Testis (tissue), 2 donors: ENCODE measurements at regions not wholly inside any gene's neighbourhood (a gene's known extent, or its start where the extent isn't known, plus 50 kb on each side); places are given as distances from the start of the nearest gene placed in this dataset.

ENCODE experiments used
- DNase-seq: peaks from one replicate; pipeline ENCODE4 v3.0.0-alpha.2; 2019
- H3K27ac ChIP-seq, 2 donors: fragments of 200-600 bp; sonication (generic); one replicate each; pipeline ENCODE4 v1.5.1; 2019
- H3K27me3 ChIP-seq: fragments of 200-600 bp; sonication (generic); one replicate; pipeline ENCODE4 v1.5.1; 2019
- H3K36me3 ChIP-seq: fragments of 200-600 bp; sonication (generic); one replicate; pipeline ENCODE4 v1.5.1; 2017; ENCODE audit warnings: low read depth; ENCODE audit errors: missing control alignments
- H3K4me1 ChIP-seq: fragments of 200-600 bp; sonication (generic); one replicate; pipeline ENCODE4 v1.5.1; 2019
- H3K4me3 ChIP-seq, 2 donors: fragments of 200-600 bp; sonication (generic); one replicate each; pipeline ENCODE4 v1.5.1; 2017 to 2019
- H3K9me3 ChIP-seq: fragments of 200-600 bp; sonication (generic); one replicate; pipeline ENCODE4 v1.5.1; 2017
- POLR2A ChIP-seq: fragments of 450-650 bp; IDR thresholded peaks from one replicate; pipeline ENCODE4 v1.6.1; 2017; ENCODE audit warnings: antibody characterized with exemption, mild to moderate bottlenecking, moderate library complexity
- WGBS, 2 donors: methylation state at CpG; one replicate each; pipeline ENCODE4 v1.1.5; 2018; 5-methylcytosine and 5-hydroxymethylcytosine counted together
- intact Hi-C: fragments of 100-400 bp; cut with DNase I; formaldehyde crosslinking; loops from one replicate; pipeline ENCODE4 v1.15.1; 2023; ENCODE audit warnings: low total_unique reads
- TF ChIP-seq, protein P1 (sequence below), 3 experiments: fragments of 450-650 bp in 2 of 3; fragments of 200-600 bp in 1 of 3; sonication (generic) in 1 of 3; IDR thresholded peaks; one replicate each; pipeline ENCODE4 v1.5.1; 2016 to 2019; ENCODE audit warnings: antibody characterized with exemption in 3 of 3, mild to moderate bottlenecking in 2 of 3, moderate library complexity in 1 of 3

DNA sequence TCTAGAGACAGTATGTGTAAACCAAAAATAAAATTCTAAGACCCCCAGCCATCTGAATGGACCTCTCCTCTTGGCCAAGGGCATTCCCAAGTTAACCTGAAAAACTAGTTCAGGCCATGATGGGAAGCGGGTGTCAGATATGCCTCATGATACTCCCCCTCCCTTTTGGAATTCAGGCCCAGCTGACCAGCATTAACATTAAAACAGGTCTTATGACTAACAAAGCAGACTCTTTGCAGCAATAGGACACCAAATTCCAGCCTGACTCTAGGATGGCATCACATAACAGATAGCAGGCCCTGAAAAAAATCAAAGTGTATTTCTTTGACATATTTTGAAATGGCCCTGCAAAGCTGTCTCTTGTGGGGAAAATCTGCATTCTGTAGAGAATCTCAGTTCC, 73.3 kb upstream of the L3MBTL4 start:
- no peak for TF ChIP-seq POLR2A
- TF ChIP-seq, protein P1, sequence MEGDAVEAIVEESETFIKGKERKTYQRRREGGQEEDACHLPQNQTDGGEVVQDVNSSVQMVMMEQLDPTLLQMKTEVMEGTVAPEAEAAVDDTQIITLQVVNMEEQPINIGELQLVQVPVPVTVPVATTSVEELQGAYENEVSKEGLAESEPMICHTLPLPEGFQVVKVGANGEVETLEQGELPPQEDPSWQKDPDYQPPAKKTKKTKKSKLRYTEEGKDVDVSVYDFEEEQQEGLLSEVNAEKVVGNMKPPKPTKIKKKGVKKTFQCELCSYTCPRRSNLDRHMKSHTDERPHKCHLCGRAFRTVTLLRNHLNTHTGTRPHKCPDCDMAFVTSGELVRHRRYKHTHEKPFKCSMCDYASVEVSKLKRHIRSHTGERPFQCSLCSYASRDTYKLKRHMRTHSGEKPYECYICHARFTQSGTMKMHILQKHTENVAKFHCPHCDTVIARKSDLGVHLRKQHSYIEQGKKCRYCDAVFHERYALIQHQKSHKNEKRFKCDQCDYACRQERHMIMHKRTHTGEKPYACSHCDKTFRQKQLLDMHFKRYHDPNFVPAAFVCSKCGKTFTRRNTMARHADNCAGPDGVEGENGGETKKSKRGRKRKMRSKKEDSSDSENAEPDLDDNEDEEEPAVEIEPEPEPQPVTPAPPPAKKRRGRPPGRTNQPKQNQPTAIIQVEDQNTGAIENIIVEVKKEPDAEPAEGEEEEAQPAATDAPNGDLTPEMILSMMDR (IDR thresholded peaks at IDR 0.05), result no peak
- Histone ChIP-seq H3K27ac (no peak overlapping the region), H3K36me3 (no peaks in the 10 kb centered on the region), H3K4me3 (no peak overlapping the region), H3K27me3 (no peaks in the 10 kb centered on the region), H3K9me3 (no peaks in the 10 kb centered on the region), H3K4me1 (peaks cover 16% of the 10 kb centered on the region)
- no peak for DNase-seq
- intact Hi-C loops, result no loop called here
- 82 to 86% methylated on average over 1 of the region's 1 CpG for WGBS, 2 donors

DNA sequence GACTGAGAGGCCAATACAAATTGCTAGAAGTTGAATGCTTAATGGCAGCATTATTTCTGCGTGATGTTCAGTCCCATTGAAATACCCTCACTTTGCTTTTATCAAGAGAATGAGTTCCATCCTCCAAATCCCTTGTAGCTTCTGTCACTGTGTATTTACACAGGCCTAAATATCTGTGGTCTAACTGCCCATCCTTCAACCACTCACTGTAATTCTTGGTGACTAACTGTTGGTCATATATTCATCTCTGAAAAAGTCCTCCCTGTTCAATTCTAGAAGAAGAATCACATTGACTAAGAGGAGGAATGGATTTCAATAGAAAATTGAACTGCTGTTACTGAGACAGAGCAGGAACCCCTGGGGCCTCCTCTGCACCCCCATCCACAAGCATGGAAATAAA, 74.2 kb upstream of the L3MBTL4 start:
- no peaks in the 10 kb centered on the region for H3K36me3 ChIP-seq
- no peaks in the 10 kb centered on the region for H3K27me3 ChIP-seq
- no peak for DNase-seq
- intact Hi-C loops, result no loop called here
- no peak overlapping the region for H3K27ac ChIP-seq
- H3K4me1 ChIP-seq, result peaks cover 10% of the 10 kb centered on the region
- 96 to 97% methylated on average over 1 of the region's 1 CpG for WGBS, 2 donors
- no peak for TF ChIP-seq POLR2A
- TF ChIP-seq, protein P1 (IDR thresholded peaks at IDR 0.05), result no peak
- H3K9me3 ChIP-seq, result no peaks in the 10 kb centered on the region
- H3K4me3 ChIP-seq, result no peak overlapping the region

DNA sequence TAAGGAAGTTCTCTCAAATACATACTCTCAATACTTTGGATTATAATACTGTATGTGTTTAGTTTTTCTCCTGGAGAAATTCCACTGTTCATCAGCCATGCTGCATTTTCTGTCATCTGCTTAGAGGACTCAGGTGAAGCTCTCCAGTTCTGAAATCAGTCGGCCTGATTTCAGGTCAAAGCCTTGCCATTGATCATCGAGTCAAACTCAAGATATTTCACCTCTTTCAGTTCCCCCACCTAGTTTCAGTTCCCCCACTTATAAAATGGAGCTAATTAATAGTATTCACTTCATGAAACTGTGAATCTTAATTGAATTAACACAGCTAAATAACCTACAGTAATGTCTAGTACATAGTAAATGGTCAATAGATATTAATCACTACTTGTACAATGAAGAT, 75.3 kb upstream of the L3MBTL4 start:
- no peak for DNase-seq
- Histone ChIP-seq H3K9me3 (no peaks in the 10 kb centered on the region), H3K27ac (no peak overlapping the region), H3K4me3 (no peak overlapping the region), H3K36me3 (no peaks in the 10 kb centered on the region), H3K27me3 (no peaks in the 10 kb centered on the region), H3K4me1 (peaks cover 10% of the 10 kb centered on the region)
- WGBS, 2 donors, result 84 to 87% methylated on average over 2 of the region's 2 CpGs
- intact Hi-C loops, result no loop called here
- TF ChIP-seq, protein P1 (IDR thresholded peaks at IDR 0.05), result no peak

DNA sequence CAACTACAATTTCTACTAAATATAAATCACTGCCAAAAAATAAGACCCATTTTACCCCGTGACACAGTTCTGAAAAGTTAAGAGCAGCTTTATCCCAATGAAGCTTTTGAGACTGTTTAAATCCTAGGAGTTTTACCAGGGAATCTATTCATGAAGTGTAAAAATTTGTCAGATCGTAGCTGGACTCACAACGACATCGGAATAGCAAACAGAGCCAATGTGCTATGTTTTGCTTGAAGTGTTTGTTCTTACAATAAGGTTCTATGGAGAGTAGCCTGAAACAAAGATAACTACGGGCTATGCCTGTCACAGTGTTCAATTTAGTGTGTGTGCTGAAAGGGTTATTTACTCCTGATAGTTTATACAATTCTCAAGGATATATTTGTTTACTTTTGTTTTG, 78.5 kb upstream of the L3MBTL4 start:
- no peaks in the 10 kb centered on the region for H3K36me3 ChIP-seq
- DNase-seq, result no peak
- no peak overlapping the region for H3K27ac ChIP-seq
- TF ChIP-seq, protein P1 (IDR thresholded peaks at IDR 0.05), result no peak
- no peak for TF ChIP-seq POLR2A
- H3K4me3 ChIP-seq, result no peak overlapping the region
- 70 to 74% methylated on average over 5 of the region's 5 CpGs for WGBS, 2 donors
- no peaks in the 10 kb centered on the region for H3K9me3 ChIP-seq
- intact Hi-C loops, result no loop called here
- no peaks in the 10 kb centered on the region for H3K27me3 ChIP-seq
- no peaks in the 10 kb centered on the region for H3K4me1 ChIP-seq

DNA sequence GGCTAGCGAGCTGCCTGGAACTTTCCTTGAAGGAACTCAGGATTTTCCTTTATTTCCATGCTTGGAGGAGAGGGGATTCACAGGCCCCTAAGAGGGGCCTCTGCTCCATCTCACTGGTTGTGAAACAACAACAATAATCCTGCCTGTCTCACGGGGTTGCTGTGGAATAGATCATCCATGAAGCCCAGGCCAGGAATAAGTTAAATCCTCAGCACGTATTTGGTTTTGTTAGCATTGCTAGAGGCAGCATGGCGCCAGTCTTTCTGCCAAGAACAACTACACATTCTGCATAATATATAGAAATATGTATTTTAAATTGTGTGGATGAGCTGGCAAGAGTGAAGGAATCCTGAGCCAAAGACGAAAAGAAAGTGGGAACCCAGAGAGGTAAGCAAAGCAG, 80.8 kb upstream of the L3MBTL4 start:
- 90 to 92% methylated on average over 5 of the region's 5 CpGs for WGBS, 2 donors
- Histone ChIP-seq H3K4me1 (no peaks in the 10 kb centered on the region), H3K27ac (no peak overlapping the region), H3K4me3 (no peak overlapping the region), H3K27me3 (no peaks in the 10 kb centered on the region), H3K36me3 (no peaks in the 10 kb centered on the region), H3K9me3 (no peaks in the 10 kb centered on the region)
- intact Hi-C loops, result no loop called here
- DNase-seq, result no peak
- TF ChIP-seq, protein P1 (IDR thresholded peaks at IDR 0.05), result no peak
- no peak for TF ChIP-seq POLR2A
